Natural killer cell (primary cell): ENCODE measurements at regions not wholly inside any gene's neighbourhood (a gene's known extent, or its start where the extent isn't known, plus 50 kb on each side); places are given as distances from the start of the nearest gene placed in this dataset.

Experiments
- ATAC-seq, 3 donors: fragments of 150-1000 bp in 2 of 3; fragments of 200-7000 bp in 1 of 3; cut with Tn5 transposase; 1 replicate in 1 of 3; 2 replicates in 2 of 3; pipeline ENCODE4 v1.10.0; 2021; ENCODE audit warnings: mild to moderate bottlenecking in 2 of 3, moderate library complexity in 2 of 3
- DNase-seq, 2 donors: peaks; one replicate each; pipeline versions ENCODE4 v3.0.0 to v3.0.0-alpha.2; 2013 to 2021; ENCODE audit warnings: mixed read lengths in 1 of 2
- H3K27ac ChIP-seq: one replicate; pipeline ENCODE4 v1.5.1; 2013; ENCODE audit warnings: mild to moderate bottlenecking, low read length
- H3K27me3 ChIP-seq: one replicate; pipeline ENCODE4 v1.6.1; 2013; ENCODE audit warnings: low read length; ENCODE audit not compliant: control insufficient read depth, insufficient read depth
- H3K36me3 ChIP-seq: one replicate; pipeline ENCODE4 v1.6.1; 2013; ENCODE audit warnings: low read length; ENCODE audit not compliant: control insufficient read depth, insufficient read depth
- H3K4me1 ChIP-seq: one replicate; pipeline ENCODE4 v1.6.1; 2013; ENCODE audit warnings: low read length; ENCODE audit not compliant: control insufficient read depth, insufficient read depth
- H3K4me3 ChIP-seq: one replicate; pipeline ENCODE4 v1.5.1; 2013; ENCODE audit warnings: low read length
- H3K9me3 ChIP-seq: one replicate; pipeline ENCODE4 v1.6.1; 2013; ENCODE audit warnings: low read length; ENCODE audit not compliant: control insufficient read depth, insufficient read depth
- H3K27ac Mint-ChIP-seq, 2 donors: one replicate each; pipeline ENCODE4 v1.8.0; 2022; ENCODE audit warnings: mild to moderate bottlenecking in 2 of 2, mixed read lengths in 2 of 2, moderate library complexity in 1 of 2
- H3K27me3 Mint-ChIP-seq, 2 donors: one replicate each; pipeline ENCODE4 v1.8.0; 2022; ENCODE audit warnings: low read depth in 2 of 2, mixed read lengths in 2 of 2
- H3K36me3 Mint-ChIP-seq: one replicate; pipeline ENCODE4 v1.8.0; 2022; ENCODE audit warnings: mixed read lengths
- H3K4me1 Mint-ChIP-seq, 2 donors: one replicate each; pipeline ENCODE4 v1.8.0; 2022; ENCODE audit warnings: mixed read lengths in 2 of 2
- H3K4me3 Mint-ChIP-seq: one replicate; pipeline ENCODE4 v1.8.0; 2022; ENCODE audit warnings: mild to moderate bottlenecking, moderate library complexity, mixed read lengths
- H3K9me3 Mint-ChIP-seq, 2 donors: one replicate each; pipeline ENCODE4 v1.8.0; 2022; ENCODE audit warnings: mixed read lengths in 2 of 2
- WGBS: methylation state at CpG from one replicate; pipeline ENCODE4 v1.1.7; 2013; ENCODE audit warnings: missing lambda C conversion rate; ENCODE audit not compliant: insufficient coverage; 5-methylcytosine and 5-hydroxymethylcytosine counted together
- intact Hi-C: fragments of 100-400 bp; cut with micrococcal nuclease; formaldehyde crosslinking; loops from one replicate; pipeline ENCODE4 v1.14.2; 2022
- TF ChIP-seq, protein P1 (sequence below): fragments of 200-600 bp; IDR thresholded peaks from one replicate; pipeline ENCODE4 v1.8.0; 2022; ENCODE audit warnings: antibody characterized with exemption

GRCh38 chr13:70835371-70835770, 727.1 kb upstream of the KLHL1 start:
- WGBS = 100% methylated on average over 1 of the region's 1 CpG
- H3K27ac Mint-ChIP-seq = no peak overlapping the region
- Histone ChIP-seq H3K27ac (no peak overlapping the region), H3K27me3 (no peaks in the 10 kb centered on the region), H3K9me3 (no peaks in the 10 kb centered on the region), H3K36me3 (no peaks in the 10 kb centered on the region), H3K4me1 (no peaks in the 10 kb centered on the region), H3K4me3 (no peak overlapping the region)
- intact Hi-C loops = no loop called here
- TF ChIP-seq, protein P1, sequence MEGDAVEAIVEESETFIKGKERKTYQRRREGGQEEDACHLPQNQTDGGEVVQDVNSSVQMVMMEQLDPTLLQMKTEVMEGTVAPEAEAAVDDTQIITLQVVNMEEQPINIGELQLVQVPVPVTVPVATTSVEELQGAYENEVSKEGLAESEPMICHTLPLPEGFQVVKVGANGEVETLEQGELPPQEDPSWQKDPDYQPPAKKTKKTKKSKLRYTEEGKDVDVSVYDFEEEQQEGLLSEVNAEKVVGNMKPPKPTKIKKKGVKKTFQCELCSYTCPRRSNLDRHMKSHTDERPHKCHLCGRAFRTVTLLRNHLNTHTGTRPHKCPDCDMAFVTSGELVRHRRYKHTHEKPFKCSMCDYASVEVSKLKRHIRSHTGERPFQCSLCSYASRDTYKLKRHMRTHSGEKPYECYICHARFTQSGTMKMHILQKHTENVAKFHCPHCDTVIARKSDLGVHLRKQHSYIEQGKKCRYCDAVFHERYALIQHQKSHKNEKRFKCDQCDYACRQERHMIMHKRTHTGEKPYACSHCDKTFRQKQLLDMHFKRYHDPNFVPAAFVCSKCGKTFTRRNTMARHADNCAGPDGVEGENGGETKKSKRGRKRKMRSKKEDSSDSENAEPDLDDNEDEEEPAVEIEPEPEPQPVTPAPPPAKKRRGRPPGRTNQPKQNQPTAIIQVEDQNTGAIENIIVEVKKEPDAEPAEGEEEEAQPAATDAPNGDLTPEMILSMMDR = no peak
- H3K9me3 Mint-ChIP-seq = peaks cover 0 to 11% of the 10 kb centered on the region in 2 donors
- ATAC-seq = no peak
- H3K27me3 Mint-ChIP-seq = no peaks in the 10 kb centered on the region
- no peaks in the 10 kb centered on the region for H3K4me1 Mint-ChIP-seq
- H3K4me3 Mint-ChIP-seq = no peak overlapping the region
- DNase-seq = no peak
- peaks cover 7% of the 10 kb centered on the region for H3K36me3 Mint-ChIP-seq

DNA sequence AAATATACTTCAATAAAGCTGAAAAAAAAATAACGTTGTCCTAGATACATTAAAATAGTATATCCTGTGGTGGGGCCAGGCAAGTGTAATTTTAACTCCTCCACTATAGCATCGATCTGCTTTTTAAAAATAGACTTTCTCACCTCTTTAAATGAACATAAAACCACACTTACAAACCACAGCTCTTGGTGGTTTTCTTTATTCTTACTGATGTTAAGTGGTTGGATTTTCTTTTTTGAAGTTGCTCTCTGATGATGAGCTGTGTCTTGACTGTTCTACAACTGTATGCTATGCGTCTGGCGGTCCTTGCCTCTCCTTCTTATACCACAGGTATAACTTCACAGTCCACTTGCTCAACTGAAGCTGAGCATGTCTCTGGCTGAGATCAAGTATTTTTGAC, 721.5 kb upstream of the KLHL1 start:
- WGBS = 0% methylated on average over 2 of the region's 4 CpGs
- Mint-ChIP-seq H3K9me3 (peaks cover 0 to 6% of the 10 kb centered on the region in 2 donors), H3K4me1 (peaks cover 0 to 5% of the 10 kb centered on the region in 2 donors), H3K36me3 (no peaks in the 10 kb centered on the region), H3K27me3 (no peaks in the 10 kb centered on the region), H3K27ac (no peak overlapping the region), H3K4me3 (peak overlapping the region; percentile 32)
- H3K27ac ChIP-seq = no peak overlapping the region
- no peaks in the 10 kb centered on the region for H3K9me3 ChIP-seq
- intact Hi-C loops = no loop called here
- H3K4me1 ChIP-seq = peaks cover 2% of the 10 kb centered on the region
- no peaks in the 10 kb centered on the region for H3K27me3 ChIP-seq
- DNase-seq = no peak
- peak in 1 of 3 donors; percentile 18 for ATAC-seq
- no peak overlapping the region for H3K4me3 ChIP-seq
- H3K36me3 ChIP-seq = no peaks in the 10 kb centered on the region
- TF ChIP-seq, protein P1 = no peak

GRCh38 chr13:70817576-70817975, 709.3 kb upstream of the KLHL1 start:
- no peaks in the 10 kb centered on the region for H3K27me3 ChIP-seq
- WGBS = 93% methylated on average over 1 of the region's 2 CpGs
- Mint-ChIP-seq H3K4me3 (no peak overlapping the region), H3K36me3 (no peaks in the 10 kb centered on the region), H3K4me1 (no peaks in the 10 kb centered on the region), H3K27me3 (no peaks in the 10 kb centered on the region), H3K27ac (no peak overlapping the region), H3K9me3 (peaks cover 7 to 16% of the 10 kb centered on the region in 2 donors)
- no peak overlapping the region for H3K27ac ChIP-seq
- H3K4me3 ChIP-seq = no peak overlapping the region
- no peaks in the 10 kb centered on the region for H3K36me3 ChIP-seq
- H3K9me3 ChIP-seq = no peaks in the 10 kb centered on the region
- TF ChIP-seq, protein P1 = no peak
- intact Hi-C loops = no loop called here
- ATAC-seq = no peak
- H3K4me1 ChIP-seq = no peaks in the 10 kb centered on the region
- DNase-seq = no peak

DNA sequence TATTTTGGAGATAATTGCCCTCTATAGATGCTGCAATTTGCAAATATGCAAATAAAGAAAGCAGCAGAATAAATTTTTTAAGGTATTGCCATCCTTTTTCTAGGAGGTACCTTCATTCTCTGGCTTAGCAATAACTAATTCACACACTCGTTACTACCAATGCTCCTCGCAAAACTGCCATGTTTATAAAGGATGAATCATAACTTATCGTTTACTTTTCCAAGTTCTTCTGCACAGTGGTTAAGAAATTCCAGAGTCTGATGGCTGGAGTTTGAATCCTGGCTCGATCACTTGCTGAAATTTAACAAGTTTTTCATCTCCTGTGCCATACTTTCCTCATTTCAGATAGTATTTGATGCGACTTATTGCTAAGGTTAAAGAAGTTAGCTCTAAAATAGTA, 708.6 kb upstream of the KLHL1 start:
- no peak overlapping the region for H3K27ac Mint-ChIP-seq
- no peaks in the 10 kb centered on the region for H3K27me3 ChIP-seq
- H3K4me3 ChIP-seq = no peak overlapping the region
- no peak overlapping the region for H3K27ac ChIP-seq
- no peak overlapping the region for H3K4me3 Mint-ChIP-seq
- no peaks in the 10 kb centered on the region for H3K36me3 Mint-ChIP-seq
- no peaks in the 10 kb centered on the region for H3K9me3 ChIP-seq
- no peaks in the 10 kb centered on the region for H3K27me3 Mint-ChIP-seq
- ATAC-seq (no peak), DNase-seq (no peak)
- WGBS = 83% methylated on average over 4 of the region's 5 CpGs
- no peaks in the 10 kb centered on the region for H3K4me1 Mint-ChIP-seq
- TF ChIP-seq, protein P1 = no peak
- H3K4me1 ChIP-seq = no peaks in the 10 kb centered on the region
- intact Hi-C loops = no loop called here
- H3K36me3 ChIP-seq = no peaks in the 10 kb centered on the region
- peaks cover 7 to 13% of the 10 kb centered on the region in 2 donors for H3K9me3 Mint-ChIP-seq
